ENCODE measurements at regions not wholly inside any gene's neighbourhood (a gene's known extent, or its start where the extent isn't known, plus 50 kb on each side); places are given as distances from the start of the nearest gene placed in this dataset.

GRCh38 chr18:7476386-7476785 lies 90.7 kb upstream of the PTPRM start:
- no peak for DNase-seq (ENCODE audit: extremely low read depth, low read depth, low spot score)

DNA sequence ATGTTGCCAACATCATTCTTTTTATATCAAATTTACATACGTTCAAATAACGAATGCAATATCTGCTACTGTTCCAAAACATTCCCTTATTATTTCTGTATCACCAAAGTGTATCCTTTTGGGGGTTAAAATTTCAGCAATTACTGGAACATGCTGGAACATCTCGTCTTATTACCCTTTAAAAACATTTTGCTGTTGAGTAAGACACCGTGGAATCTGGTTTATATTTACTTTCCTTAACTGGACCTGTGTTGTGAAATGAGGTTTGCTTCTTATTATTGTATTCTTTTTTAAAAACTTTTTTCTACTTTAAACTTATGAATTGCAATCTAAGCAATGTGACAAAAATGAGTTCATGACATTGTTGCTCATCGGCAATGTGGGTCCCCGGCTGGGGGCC lies 87.4 kb upstream of the PTPRM start:
- no peak for DNase-seq (ENCODE audit: extremely low read depth, low read depth, low spot score)

GRCh38 chr18:7480879-7481278 lies 86.2 kb upstream of the PTPRM start:
- DNase-seq (ENCODE audit: extremely low read depth, low read depth, low spot score) = no peak

DNA sequence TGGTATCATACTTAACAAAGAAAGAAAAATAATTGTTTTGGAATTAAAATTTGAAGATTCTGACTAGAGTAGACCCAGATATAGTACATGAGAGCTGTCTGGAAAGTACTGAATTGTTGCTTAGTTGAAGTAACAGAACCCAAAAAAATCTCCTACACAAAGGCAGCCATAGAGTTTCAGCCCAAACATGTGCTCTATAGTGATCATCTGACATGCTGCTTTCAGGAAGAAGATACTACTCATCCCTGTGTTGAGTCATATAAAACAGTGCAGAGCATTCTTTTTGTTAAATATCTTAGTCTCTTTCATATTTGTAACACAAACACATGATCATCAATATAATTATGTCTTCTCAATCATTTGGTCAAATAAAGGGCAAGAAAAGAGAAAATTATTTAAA lies 84.8 kb upstream of the PTPRM start:
- DNase-seq (ENCODE audit: extremely low read depth, low read depth, low spot score) = no peak

GRCh38 chr18:7485616-7486015 lies 81.5 kb upstream of the PTPRM start:
- DNase-seq (ENCODE audit: extremely low read depth, low read depth, low spot score) = no peak

- no peak for DNase-seq (ENCODE audit: extremely low read depth, low read depth, low spot score)
Observed at GRCh38 chr18:7488571-7488970, 78.5 kb upstream of the PTPRM start.

DNA sequence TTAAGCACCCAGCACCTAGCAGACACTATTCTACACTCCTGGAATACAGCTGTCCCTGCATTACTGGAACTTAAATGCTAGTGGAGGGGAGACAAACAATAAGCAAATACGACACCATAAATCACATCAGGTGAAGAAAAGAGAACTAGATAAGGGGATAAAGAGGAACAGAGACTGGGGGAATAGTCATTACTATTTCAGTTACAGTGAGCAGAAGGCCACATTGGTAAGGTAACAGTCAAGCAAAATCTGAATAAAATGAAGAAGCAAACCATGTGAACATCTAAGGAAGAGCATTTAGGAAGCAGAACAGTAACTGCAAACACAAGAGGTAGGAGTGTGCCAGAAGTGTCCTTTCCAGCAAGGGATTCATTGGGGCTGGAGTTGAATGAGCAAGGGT lies 77.0 kb upstream of the PTPRM start:
- DNase-seq (ENCODE audit: extremely low read depth, low read depth, low spot score) = no peak

- DNase-seq (ENCODE audit: extremely low read depth, low read depth, low spot score) = no peak
Observed at GRCh38 chr18:7492385-7492784, 74.7 kb upstream of the PTPRM start.

- DNase-seq (ENCODE audit: extremely low read depth, low read depth, low spot score) = no peak
Observed at GRCh38 chr18:7497081-7497480, 70.0 kb upstream of the PTPRM start.

- no peak for DNase-seq (ENCODE audit: extremely low read depth, low read depth, low spot score)
Observed at GRCh38 chr18:7511106-7511505, 56.0 kb upstream of the PTPRM start.

DNA sequence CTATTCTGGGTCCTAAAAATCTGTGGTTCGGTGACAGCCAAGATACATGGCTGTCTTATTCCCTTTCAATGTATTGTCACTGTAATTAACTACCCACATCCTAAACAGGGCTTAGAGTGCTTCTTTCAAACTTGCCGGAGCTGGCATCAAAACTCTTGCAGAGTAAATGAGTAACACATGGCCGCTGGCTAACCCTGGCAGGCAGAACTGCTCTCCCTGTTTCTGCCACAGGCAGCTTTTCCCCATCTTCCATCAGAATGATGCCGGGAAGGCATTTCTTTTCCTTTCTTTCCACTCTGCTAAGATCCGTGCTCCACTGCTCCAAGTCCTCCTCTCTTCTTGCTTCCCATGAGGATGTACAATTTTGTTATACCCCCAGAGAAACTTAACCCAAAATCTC lies 54.8 kb upstream of the PTPRM start:
- no peak for DNase-seq (ENCODE audit: extremely low read depth, low read depth, low spot score)

DNA sequence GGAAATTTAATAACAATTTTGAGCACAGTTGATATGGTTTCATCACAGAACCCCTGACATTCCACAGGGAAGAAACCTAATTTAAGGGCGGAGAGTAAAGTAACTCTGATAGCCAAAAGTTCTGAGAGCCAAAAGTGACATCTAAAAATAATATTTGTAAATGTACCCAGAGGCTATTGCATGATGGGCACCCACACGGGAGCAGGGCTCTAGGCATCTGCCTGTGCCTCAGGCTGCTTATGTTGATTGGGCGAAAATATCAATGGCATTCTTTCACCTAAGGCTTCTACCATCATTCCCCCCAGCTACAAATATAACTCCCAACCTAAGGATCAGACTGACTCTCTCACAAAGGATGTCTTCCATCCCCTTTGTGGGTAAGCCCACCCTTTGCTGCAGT lies 54.1 kb upstream of the PTPRM start:
- no peak for DNase-seq (ENCODE audit: extremely low read depth, low read depth, low spot score)

- DNase-seq (ENCODE audit: extremely low read depth, low read depth, low spot score) = no peak
Observed at GRCh38 chr18:7514796-7515440, 52.2 kb upstream of the PTPRM start.

DNA sequence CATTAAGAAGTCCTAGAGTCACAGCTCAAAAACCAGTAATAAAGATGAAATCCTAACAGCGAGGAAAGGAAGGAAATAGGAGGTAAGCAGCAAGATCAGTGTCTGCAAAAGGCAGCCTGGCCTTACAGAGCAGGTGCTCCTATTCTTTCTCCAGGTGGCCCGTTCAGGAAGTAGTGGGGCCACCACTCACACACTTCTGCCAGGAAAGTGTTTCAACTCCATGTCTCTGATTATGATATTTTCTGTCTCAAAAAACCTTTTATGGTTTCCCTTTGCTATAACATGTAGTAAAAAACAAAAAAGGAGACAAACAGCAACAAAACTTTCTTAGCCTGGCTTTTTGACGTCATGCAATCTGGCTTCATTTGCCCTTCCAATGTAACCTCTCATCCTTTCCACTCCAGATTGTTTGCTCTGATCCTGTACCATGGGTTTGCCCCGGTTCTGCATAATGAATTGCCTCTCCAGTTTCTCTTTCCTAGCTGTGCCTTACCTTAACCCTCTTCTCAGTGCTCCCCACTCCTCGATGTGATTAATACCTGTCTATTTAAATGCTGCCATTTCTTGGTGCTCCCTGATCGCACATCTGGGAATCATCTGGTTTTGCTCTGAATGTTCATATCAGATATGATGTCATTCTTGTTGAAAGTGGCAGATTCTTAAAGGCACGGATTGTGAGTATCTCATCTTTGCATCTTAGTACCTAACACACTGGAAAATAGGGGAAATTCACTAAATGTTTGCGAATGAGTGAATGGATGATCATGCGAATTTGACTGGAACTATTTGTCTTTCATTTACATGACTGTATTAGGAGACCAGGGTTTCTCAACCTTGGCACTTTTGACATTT lies 50.6 kb upstream of the PTPRM start:
- no peak for DNase-seq (ENCODE audit: extremely low read depth, low read depth, low spot score)

All from glomerular endothelial cell (primary cell).